ENCODE measurements at regions not wholly inside any gene's neighbourhood (a gene's known extent, or its start where the extent isn't known, plus 50 kb on each side); places are given as distances from the start of the nearest gene placed in this dataset.

DNA sequence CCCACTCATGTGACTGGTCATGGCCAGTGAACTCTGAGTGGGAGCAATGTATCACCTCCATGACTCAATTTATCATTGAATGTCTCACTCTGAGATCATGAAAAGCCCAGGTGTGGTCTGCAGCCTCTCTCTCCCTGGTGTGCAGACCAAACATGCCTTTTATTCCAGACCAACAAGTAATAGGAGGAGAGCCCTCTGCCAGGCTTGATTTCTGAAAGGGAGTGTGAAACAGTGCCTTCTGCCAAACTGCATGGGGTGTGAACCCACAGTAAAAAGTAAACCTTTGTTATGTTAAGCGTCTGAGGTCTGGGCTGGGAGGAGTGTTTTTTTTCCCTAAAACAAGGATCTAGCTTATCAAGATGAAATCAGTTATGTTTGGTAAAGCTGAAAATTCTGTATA lies 601.2 kb downstream of the ADCYAP1 start:
- Histone ChIP-seq H2AFZ (ENCODE audit: low read depth) (no peak overlapping the region), H3K79me2 (ENCODE audit: insufficient read depth) (no peaks in the 10 kb centered on the region), H3F3A (replicated peaks; ENCODE audit: insufficient read depth) (no peaks in the 10 kb centered on the region), H3K9me2 (no peaks in the 10 kb centered on the region), H3K4me1 (ENCODE audit: control insufficient read depth in 1 of 2, insufficient read depth in 2 of 2, low read depth in 1 of 2, low read length in 1 of 2) (no peaks in the 10 kb centered on the region), H3K9me3 (no peaks in the 10 kb centered on the region), H3K36me3 (replicated peaks in 1 of 2; ENCODE audit: control insufficient read depth in 1 of 2, insufficient read depth in 2 of 2, low read length in 1 of 2) (no peaks in the 10 kb centered on the region), H3K4me3 (ENCODE audit: low read depth in 2 of 2, low read length in 1 of 2) (no peak overlapping the region), H3K27ac (ENCODE audit: low read depth in 2 of 2, low read length in 1 of 2) (no peak overlapping the region), H4K20me1 (ENCODE audit: insufficient read depth) (no peaks in the 10 kb centered on the region), H3K4me2 (no peak overlapping the region), H3K27me3 (ENCODE audit: insufficient read depth) (no peaks in the 10 kb centered on the region), H3K9ac (no peak overlapping the region)
- CTCF ChIA-PET, result no interaction called here
- no peak for TF ChIP-seq ZBTB33 (IDR thresholded peaks at IDR 0.05; ENCODE audit: borderline replicate concordance, low read depth)
- no peak for TF ChIP-seq MEF2A (IDR thresholded peaks at IDR 0.05; ENCODE audit: borderline replicate concordance, low read depth)
- no peak for TF ChIP-seq ELF1 (IDR thresholded peaks at IDR 0.05)
- TF ChIP-seq TAF1 (IDR thresholded peaks at IDR 0.05; ENCODE audit: borderline replicate concordance, low read depth, low read length), result no peak
- TF ChIP-seq POLR2AphosphoS5 (IDR thresholded peaks at IDR 0.05; ENCODE audit: low read depth, low read length), result no peak
- WGBS (ENCODE audit: low lambda C conversion rate), result 9% methylated on average over 1 of the region's 1 CpG
- DNase-seq, result no peak
- POLR2A ChIA-PET, result no interaction called here

DNA sequence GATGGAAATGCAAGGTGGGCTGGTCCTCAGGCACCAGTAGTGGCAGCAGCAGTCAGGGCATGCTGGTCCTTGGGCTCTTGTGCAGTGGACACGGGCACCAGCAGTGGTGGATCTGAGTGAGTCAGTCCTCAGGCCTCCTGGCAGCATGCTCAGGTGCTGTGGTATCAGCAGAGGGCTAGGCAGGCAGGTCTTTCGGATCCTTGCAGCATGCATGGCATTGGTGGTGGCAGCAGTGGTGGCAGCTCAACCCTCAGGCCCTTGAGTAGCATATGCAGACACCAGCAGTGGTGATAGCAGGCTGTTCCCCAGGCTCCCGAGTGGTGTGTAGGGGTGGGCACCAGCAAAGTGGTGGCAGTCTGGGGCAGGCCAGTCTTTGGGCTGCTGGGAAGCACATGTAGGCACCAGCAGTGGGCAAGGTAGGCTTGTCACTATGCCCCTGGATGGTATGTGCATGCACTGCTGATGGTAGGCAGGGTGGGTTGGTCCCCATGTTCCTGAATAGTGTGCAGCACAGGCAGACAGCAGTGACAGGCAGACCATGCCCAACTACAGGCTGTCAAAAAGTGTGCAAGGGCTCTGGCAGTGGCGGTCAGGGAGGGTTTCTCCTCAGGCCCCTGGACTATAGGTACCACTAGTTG lies 606.0 kb downstream of the ADCYAP1 start:
- no peaks in the 10 kb centered on the region; the same call in 1 of the 2 replicates for H3K9me3 ChIP-seq
- ChIA-PET POLR2A (no interaction called here), CTCF (no interaction called here)
- no peak overlapping the region for H3K4me2 ChIP-seq
- WGBS (ENCODE audit: low lambda C conversion rate), result 0% methylated on average over 2 of the region's 4 CpGs
- H3K4me1 ChIP-seq (ENCODE audit: control insufficient read depth in 1 of 2, insufficient read depth in 2 of 2, low read depth in 1 of 2, low read length in 1 of 2), result no peaks in the 10 kb centered on the region
- no peak overlapping the region for H3K27ac ChIP-seq (ENCODE audit: low read depth in 2 of 2, low read length in 1 of 2)
- no peaks in the 10 kb centered on the region for H3K9me2 ChIP-seq
- no peak for DNase-seq
- H3K27me3 ChIP-seq (ENCODE audit: insufficient read depth), result no peaks in the 10 kb centered on the region
- H4K20me1 ChIP-seq (ENCODE audit: insufficient read depth), result no peaks in the 10 kb centered on the region
- no peaks in the 10 kb centered on the region for H3K79me2 ChIP-seq (ENCODE audit: insufficient read depth)
- no peak for TF ChIP-seq IRF3 (IDR thresholded peaks at IDR 0.05; ENCODE audit: low read depth, low read length)
- TF ChIP-seq TCF12 (IDR thresholded peaks at IDR 0.05), result no peak
- TF ChIP-seq, protein P1, sequence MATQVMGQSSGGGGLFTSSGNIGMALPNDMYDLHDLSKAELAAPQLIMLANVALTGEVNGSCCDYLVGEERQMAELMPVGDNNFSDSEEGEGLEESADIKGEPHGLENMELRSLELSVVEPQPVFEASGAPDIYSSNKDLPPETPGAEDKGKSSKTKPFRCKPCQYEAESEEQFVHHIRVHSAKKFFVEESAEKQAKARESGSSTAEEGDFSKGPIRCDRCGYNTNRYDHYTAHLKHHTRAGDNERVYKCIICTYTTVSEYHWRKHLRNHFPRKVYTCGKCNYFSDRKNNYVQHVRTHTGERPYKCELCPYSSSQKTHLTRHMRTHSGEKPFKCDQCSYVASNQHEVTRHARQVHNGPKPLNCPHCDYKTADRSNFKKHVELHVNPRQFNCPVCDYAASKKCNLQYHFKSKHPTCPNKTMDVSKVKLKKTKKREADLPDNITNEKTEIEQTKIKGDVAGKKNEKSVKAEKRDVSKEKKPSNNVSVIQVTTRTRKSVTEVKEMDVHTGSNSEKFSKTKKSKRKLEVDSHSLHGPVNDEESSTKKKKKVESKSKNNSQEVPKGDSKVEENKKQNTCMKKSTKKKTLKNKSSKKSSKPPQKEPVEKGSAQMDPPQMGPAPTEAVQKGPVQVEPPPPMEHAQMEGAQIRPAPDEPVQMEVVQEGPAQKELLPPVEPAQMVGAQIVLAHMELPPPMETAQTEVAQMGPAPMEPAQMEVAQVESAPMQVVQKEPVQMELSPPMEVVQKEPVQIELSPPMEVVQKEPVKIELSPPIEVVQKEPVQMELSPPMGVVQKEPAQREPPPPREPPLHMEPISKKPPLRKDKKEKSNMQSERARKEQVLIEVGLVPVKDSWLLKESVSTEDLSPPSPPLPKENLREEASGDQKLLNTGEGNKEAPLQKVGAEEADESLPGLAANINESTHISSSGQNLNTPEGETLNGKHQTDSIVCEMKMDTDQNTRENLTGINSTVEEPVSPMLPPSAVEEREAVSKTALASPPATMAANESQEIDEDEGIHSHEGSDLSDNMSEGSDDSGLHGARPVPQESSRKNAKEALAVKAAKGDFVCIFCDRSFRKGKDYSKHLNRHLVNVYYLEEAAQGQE (IDR thresholded peaks at IDR 0.05; ENCODE audit: low read depth, low read length), result no peak
- TF ChIP-seq RAD21 (IDR thresholded peaks at IDR 0.05; ENCODE audit: low read length), result no peak
- TF ChIP-seq FOXM1 (IDR thresholded peaks at IDR 0.05; ENCODE audit: low read depth), result no peak
- no peak for TF ChIP-seq MEF2A (IDR thresholded peaks at IDR 0.05; ENCODE audit: borderline replicate concordance, low read depth)
- no peak for TF ChIP-seq RFX5 (IDR thresholded peaks at IDR 0.05; ENCODE audit: low read length)
- TF ChIP-seq NRF1 (IDR thresholded peaks at IDR 0.05; ENCODE audit: low read depth, low read length), result no peak
- H3F3A ChIP-seq (replicated peaks; ENCODE audit: insufficient read depth), result no peaks in the 10 kb centered on the region
- H3K4me3 ChIP-seq (ENCODE audit: low read depth in 2 of 2, low read length in 1 of 2), result no peak overlapping the region
- H2AFZ ChIP-seq (ENCODE audit: low read depth), result no peak overlapping the region
- no peak overlapping the region for H3K9ac ChIP-seq
- H3K36me3 ChIP-seq (replicated peaks in 1 of 2; ENCODE audit: control insufficient read depth in 1 of 2, insufficient read depth in 2 of 2, low read length in 1 of 2), result no peaks in the 10 kb centered on the region

Measured in SK-N-SH (cell line).